ENCODE measurements at regions not wholly inside any gene's neighbourhood (a gene's known extent, or its start where the extent isn't known, plus 50 kb on each side); places are given as distances from the start of the nearest gene placed in this dataset.

DNA sequence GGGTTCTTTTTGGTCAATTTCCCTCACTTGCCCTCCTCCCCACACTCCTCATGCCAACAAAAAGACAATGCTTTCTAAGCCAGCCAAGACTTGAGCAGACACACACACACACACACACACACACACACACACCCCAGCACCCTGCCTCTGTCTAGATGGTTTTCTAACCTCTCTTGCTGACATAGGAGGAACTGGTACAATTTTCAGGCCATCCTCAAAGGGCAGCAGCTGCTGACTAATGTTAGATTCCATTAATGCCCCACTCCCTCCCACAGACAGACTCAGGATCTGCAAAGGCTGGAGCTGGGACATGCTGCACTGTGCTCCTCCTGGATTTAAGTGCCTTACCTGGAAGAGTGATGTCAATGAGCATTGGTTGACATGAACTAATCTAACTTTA is 438.4 kb downstream of the OCA2 start:
- DNase-seq (ENCODE audit: extremely low spot score in 2 of 2) = no peak
- no peak overlapping the region for H3K27ac ChIP-seq
- TF ChIP-seq POLR2AphosphoS5 (IDR thresholded peaks at IDR 0.05; ENCODE audit: insufficient read depth in 1 of 2, low read depth in 1 of 2) (no peak), POLR2A (IDR thresholded peaks at IDR 0.05) (no peak)
- TF ChIP-seq, protein P1, sequence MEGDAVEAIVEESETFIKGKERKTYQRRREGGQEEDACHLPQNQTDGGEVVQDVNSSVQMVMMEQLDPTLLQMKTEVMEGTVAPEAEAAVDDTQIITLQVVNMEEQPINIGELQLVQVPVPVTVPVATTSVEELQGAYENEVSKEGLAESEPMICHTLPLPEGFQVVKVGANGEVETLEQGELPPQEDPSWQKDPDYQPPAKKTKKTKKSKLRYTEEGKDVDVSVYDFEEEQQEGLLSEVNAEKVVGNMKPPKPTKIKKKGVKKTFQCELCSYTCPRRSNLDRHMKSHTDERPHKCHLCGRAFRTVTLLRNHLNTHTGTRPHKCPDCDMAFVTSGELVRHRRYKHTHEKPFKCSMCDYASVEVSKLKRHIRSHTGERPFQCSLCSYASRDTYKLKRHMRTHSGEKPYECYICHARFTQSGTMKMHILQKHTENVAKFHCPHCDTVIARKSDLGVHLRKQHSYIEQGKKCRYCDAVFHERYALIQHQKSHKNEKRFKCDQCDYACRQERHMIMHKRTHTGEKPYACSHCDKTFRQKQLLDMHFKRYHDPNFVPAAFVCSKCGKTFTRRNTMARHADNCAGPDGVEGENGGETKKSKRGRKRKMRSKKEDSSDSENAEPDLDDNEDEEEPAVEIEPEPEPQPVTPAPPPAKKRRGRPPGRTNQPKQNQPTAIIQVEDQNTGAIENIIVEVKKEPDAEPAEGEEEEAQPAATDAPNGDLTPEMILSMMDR (IDR thresholded peaks at IDR 0.05) = no peak
- intact Hi-C loops (cut with DNase I) = no loop called here
- no peaks in the 10 kb centered on the region for H3K4me1 ChIP-seq
- no peaks in the 10 kb centered on the region for H3K27me3 ChIP-seq
- no peak overlapping the region for H3K4me3 ChIP-seq
- no peaks in the 10 kb centered on the region for H3K36me3 ChIP-seq
- no peaks in the 10 kb centered on the region for H3K9me3 ChIP-seq

DNA sequence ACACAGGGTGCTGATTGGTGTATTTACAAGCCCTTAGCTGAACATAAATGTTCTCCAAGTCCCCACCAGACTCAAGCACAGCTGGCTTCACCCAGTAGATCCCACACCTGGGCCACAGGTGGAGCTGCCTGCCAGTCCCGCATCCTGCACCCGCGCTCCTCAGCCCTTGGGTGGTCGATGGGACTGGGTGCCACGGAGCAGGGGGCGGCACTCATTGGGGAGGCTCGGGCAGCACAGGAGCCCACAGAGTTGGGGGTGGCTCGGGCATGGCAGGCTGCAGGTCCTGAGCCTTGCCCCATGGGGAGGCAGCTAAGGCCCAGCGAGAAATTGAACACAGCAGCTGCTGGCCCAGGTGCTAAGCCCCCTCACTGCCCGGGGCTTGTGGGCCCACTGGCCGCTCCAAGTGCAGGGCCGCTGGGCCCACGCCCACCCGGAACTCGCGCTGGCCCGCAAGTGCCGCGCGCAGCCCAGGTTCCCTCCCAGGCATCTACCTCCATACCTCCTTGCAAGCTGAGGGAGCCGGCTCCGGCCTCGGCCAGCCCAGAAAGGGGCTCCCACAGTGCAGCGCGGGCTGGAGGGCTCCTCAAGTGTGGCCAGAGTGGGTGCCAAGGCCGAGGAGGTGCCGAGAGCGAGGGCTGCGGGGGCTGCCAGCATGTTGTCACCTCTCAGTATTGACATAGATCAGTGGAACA is 442.7 kb downstream of the OCA2 start:
- TF ChIP-seq POLR2A (IDR thresholded peaks at IDR 0.05) = no peak
- no peak for TF ChIP-seq POLR2AphosphoS5 (IDR thresholded peaks at IDR 0.05; ENCODE audit: insufficient read depth in 1 of 2, low read depth in 1 of 2)
- TF ChIP-seq, protein P1 (IDR thresholded peaks at IDR 0.05) = no peak
- Histone ChIP-seq H3K4me1 (no peaks in the 10 kb centered on the region), H3K4me3 (no peak overlapping the region), H3K36me3 (no peaks in the 10 kb centered on the region), H3K9me3 (no peaks in the 10 kb centered on the region), H3K27ac (no peak overlapping the region), H3K27me3 (no peaks in the 10 kb centered on the region)
- DNase-seq (ENCODE audit: extremely low spot score in 2 of 2) = no peak
- intact Hi-C loops (cut with DNase I) = no loop called here

DNA sequence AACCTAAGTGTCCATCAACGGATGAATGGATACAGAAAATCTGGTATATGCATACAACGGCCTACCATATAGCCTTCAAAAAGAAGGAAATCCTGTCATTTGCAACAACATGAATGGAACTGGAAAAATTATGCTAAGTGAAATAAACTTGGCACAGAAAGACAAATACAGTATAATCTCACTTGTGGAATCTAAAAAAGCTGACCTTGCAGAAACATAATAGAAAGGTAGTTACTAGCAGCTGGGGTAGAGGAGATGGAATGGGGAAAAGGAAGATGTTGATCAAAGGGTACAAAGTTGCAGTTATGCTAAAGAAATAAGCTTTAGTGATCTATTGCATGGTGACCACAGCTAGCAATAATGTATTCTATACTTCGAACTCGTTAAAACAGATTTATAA is 444.1 kb downstream of the OCA2 start:
- no peak overlapping the region for H3K27ac ChIP-seq
- no peak for DNase-seq (ENCODE audit: extremely low spot score in 2 of 2)
- no peaks in the 10 kb centered on the region for H3K27me3 ChIP-seq
- no peaks in the 10 kb centered on the region for H3K4me1 ChIP-seq
- no peaks in the 10 kb centered on the region for H3K36me3 ChIP-seq
- intact Hi-C loops (cut with DNase I) = no loop called here
- H3K9me3 ChIP-seq = no peaks in the 10 kb centered on the region
- TF ChIP-seq, protein P1 (IDR thresholded peaks at IDR 0.05) = no peak
- TF ChIP-seq POLR2AphosphoS5 (IDR thresholded peaks at IDR 0.05; ENCODE audit: insufficient read depth in 1 of 2, low read depth in 1 of 2) = no peak
- TF ChIP-seq POLR2A (IDR thresholded peaks at IDR 0.05) = no peak
- H3K4me3 ChIP-seq = no peak overlapping the region

DNA sequence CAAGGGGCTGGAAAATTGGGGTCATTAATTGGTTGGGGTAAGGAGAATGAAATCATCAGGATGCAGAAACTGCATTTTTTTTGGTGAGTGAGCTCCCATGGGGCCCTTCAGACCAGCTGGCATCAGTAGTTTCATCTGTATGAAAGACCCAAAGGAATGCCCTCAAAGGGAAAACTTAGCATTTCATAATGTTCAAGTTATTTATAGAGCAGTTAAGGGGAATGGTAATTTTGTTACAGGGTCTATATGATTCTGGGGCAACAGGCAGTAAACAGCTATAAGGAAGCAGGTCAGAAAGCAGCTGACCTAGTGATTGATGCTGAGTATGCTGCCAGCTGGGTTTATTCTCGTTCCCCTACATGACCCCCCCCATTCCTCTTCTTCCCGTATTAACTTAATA is 448.9 kb downstream of the OCA2 start:
- no peak overlapping the region for H3K27ac ChIP-seq
- H3K36me3 ChIP-seq = no peaks in the 10 kb centered on the region
- intact Hi-C loops (cut with DNase I) = no loop called here
- no peaks in the 10 kb centered on the region for H3K4me1 ChIP-seq
- H3K27me3 ChIP-seq = no peaks in the 10 kb centered on the region
- no peak for DNase-seq (ENCODE audit: extremely low spot score in 2 of 2)
- H3K4me3 ChIP-seq = no peak overlapping the region
- no peaks in the 10 kb centered on the region for H3K9me3 ChIP-seq
- TF ChIP-seq, protein P1 (IDR thresholded peaks at IDR 0.05) = no peak
- TF ChIP-seq POLR2AphosphoS5 (IDR thresholded peaks at IDR 0.05; ENCODE audit: insufficient read depth in 1 of 2, low read depth in 1 of 2) (no peak), POLR2A (IDR thresholded peaks at IDR 0.05) (no peak)

DNA sequence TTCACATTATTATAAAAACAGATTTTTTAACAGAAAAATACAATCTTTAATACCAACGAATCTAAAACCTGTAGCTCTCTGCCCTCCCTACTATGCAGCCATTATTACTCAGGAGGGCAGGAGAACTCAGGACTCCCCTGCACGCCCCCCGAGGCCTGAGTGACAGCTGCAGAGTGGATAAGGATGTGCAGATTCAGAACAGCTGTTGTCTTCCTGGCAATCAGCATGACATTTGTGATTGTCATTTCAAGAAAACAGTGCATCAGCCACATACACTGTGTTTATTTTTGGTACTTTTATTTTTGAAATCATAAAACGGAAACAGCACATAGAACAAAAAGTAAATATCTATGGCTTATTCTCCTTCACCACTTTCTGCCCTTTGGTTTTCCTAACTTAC is 450.8 kb downstream of the OCA2 start:
- H3K27ac ChIP-seq = no peak overlapping the region
- no peak overlapping the region for H3K4me3 ChIP-seq
- H3K27me3 ChIP-seq = no peaks in the 10 kb centered on the region
- H3K36me3 ChIP-seq = no peaks in the 10 kb centered on the region
- no peaks in the 10 kb centered on the region for H3K4me1 ChIP-seq
- H3K9me3 ChIP-seq = no peaks in the 10 kb centered on the region
- TF ChIP-seq, protein P1 (IDR thresholded peaks at IDR 0.05) = no peak
- TF ChIP-seq POLR2A (IDR thresholded peaks at IDR 0.05) (no peak), POLR2AphosphoS5 (IDR thresholded peaks at IDR 0.05; ENCODE audit: insufficient read depth in 1 of 2, low read depth in 1 of 2) (no peak)
- DNase-seq (ENCODE audit: extremely low spot score in 2 of 2) = no peak
- intact Hi-C loops (cut with DNase I) = no loop called here

All from vagina (tissue), 2 donors.